ENCODE measurements at regions not wholly inside any gene's neighbourhood (a gene's known extent, or its start where the extent isn't known, plus 50 kb on each side); places are given as distances from the start of the nearest gene placed in this dataset.
A peak's percentile ranks its signal among the peaks of the same experiment; 100 is the strongest.

GRCh38 chr16:76749780-76750375 lies 441.1 kb upstream of the MON1B start:
- TF ChIP-seq, protein P1, sequence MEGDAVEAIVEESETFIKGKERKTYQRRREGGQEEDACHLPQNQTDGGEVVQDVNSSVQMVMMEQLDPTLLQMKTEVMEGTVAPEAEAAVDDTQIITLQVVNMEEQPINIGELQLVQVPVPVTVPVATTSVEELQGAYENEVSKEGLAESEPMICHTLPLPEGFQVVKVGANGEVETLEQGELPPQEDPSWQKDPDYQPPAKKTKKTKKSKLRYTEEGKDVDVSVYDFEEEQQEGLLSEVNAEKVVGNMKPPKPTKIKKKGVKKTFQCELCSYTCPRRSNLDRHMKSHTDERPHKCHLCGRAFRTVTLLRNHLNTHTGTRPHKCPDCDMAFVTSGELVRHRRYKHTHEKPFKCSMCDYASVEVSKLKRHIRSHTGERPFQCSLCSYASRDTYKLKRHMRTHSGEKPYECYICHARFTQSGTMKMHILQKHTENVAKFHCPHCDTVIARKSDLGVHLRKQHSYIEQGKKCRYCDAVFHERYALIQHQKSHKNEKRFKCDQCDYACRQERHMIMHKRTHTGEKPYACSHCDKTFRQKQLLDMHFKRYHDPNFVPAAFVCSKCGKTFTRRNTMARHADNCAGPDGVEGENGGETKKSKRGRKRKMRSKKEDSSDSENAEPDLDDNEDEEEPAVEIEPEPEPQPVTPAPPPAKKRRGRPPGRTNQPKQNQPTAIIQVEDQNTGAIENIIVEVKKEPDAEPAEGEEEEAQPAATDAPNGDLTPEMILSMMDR (IDR thresholded peaks at IDR 0.05; ENCODE audit: insufficient read depth, low read depth, low read length, missing control alignments): no peak
- H3K4me3 ChIP-seq (ENCODE audit: low read depth, low read length): no peak overlapping the region
- DNase-seq (ENCODE audit: low read depth): peak; percentile 18

DNA sequence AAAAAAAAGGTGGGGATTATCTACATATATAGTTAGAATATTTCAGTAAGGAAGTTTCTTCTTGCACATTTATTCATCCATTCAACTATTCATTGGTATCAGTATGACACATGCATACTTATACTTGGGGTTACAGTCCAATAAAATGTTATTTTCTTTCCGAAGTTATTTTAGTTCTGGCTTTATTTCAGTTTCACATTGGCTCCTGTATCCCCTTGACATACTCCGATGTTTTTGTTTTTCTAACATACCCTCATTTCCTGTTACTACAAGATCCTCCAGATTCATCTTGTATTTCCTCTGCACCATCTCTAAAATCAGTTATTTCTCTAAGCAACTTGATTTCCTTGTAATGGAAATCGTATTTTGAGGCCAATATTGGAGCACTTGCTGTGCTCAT lies 435.5 kb upstream of the MON1B start:
- no peak overlapping the region for H3K4me3 ChIP-seq (ENCODE audit: low read depth, low read length)
- no peak for DNase-seq (ENCODE audit: low read depth)
- TF ChIP-seq, protein P1 (IDR thresholded peaks at IDR 0.05; ENCODE audit: insufficient read depth, low read depth, low read length, missing control alignments): no peak

GRCh38 chr16:76756423-76756822 lies 434.6 kb upstream of the MON1B start:
- TF ChIP-seq, protein P1 (IDR thresholded peaks at IDR 0.05; ENCODE audit: insufficient read depth, low read depth, low read length, missing control alignments): no peak
- H3K4me3 ChIP-seq (ENCODE audit: low read depth, low read length): no peak overlapping the region
- no peak for DNase-seq (ENCODE audit: low read depth)

GRCh38 chr16:76756951-76757350 lies 434.0 kb upstream of the MON1B start:
- TF ChIP-seq, protein P1 (IDR thresholded peaks at IDR 0.05; ENCODE audit: insufficient read depth, low read depth, low read length, missing control alignments): no peak
- no peak for DNase-seq (ENCODE audit: low read depth)
- H3K4me3 ChIP-seq (ENCODE audit: low read depth, low read length): no peak overlapping the region

DNA sequence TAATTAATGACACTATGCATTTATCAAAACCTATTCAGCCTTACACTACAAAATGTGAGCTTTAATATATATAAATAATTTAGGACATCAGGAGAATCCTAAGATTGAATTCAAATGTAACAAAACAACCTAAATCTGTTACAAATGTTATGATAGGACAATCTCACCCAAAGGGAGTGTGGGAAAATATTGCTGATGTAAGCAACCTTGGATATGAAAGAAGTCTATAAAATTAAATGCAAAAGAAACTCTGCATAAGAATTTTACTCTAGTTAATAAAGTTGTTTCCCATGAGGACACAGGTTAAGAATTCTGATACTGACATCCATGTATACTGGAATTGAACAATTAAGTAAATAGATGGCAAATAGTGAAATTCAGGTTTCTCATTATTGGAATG lies 424.5 kb upstream of the MON1B start:
- H3K4me3 ChIP-seq (ENCODE audit: low read depth, low read length): no peak overlapping the region
- DNase-seq (ENCODE audit: low read depth): no peak
- TF ChIP-seq, protein P1 (IDR thresholded peaks at IDR 0.05; ENCODE audit: insufficient read depth, low read depth, low read length, missing control alignments): no peak

DNA sequence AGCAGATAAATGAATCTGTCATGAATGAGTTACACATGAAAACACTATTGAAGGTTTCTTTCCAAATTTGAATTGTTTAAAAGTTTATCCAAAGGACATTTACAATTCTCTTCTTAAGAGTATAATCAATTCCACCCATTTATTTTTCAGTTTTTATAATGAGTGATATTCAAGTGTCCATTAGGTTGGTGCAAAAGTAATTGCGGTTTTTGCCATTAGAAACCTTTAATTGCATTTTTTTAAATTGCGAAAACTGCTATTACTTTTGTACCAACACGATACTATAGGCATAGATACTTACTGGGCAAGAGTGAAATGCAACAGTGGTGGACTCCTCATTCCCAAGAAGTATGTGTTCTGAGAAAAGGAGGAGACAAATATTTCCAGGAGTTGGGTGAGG lies 422.7 kb upstream of the MON1B start:
- no peak for DNase-seq (ENCODE audit: low read depth)
- TF ChIP-seq, protein P1 (IDR thresholded peaks at IDR 0.05; ENCODE audit: insufficient read depth, low read depth, low read length, missing control alignments): no peak
- no peak overlapping the region for H3K4me3 ChIP-seq (ENCODE audit: low read depth, low read length)

GRCh38 chr16:76768948-76769347 lies 422.0 kb upstream of the MON1B start:
- no peak for DNase-seq (ENCODE audit: low read depth)
- H3K4me3 ChIP-seq (ENCODE audit: low read depth, low read length): no peak overlapping the region
- TF ChIP-seq, protein P1 (IDR thresholded peaks at IDR 0.05; ENCODE audit: insufficient read depth, low read depth, low read length, missing control alignments): no peak
